ENCODE measurements at regions not wholly inside any gene's neighbourhood (a gene's known extent, or its start where the extent isn't known, plus 50 kb on each side); places are given as distances from the start of the nearest gene placed in this dataset.

DNA sequence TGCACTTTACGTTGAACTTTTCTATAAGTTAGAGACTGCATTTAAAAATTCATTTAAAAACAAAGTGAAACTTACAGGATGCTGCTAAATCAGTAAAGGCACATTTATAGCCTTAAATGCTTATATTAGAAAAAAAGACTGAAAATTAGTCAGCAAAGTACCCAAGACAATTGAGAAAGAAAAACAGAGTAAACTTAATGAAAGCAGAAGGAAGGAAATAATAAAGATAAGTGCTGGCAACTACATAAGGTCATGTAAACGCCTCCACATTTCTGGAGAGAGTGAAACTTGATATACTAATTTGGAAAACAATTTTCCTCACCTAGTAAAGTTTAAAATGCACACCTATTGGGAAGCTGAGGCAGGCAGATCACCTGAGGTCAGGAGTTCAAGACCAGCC is 58.2 kb upstream of the ACAN start:
- TF ChIP-seq, protein P1, sequence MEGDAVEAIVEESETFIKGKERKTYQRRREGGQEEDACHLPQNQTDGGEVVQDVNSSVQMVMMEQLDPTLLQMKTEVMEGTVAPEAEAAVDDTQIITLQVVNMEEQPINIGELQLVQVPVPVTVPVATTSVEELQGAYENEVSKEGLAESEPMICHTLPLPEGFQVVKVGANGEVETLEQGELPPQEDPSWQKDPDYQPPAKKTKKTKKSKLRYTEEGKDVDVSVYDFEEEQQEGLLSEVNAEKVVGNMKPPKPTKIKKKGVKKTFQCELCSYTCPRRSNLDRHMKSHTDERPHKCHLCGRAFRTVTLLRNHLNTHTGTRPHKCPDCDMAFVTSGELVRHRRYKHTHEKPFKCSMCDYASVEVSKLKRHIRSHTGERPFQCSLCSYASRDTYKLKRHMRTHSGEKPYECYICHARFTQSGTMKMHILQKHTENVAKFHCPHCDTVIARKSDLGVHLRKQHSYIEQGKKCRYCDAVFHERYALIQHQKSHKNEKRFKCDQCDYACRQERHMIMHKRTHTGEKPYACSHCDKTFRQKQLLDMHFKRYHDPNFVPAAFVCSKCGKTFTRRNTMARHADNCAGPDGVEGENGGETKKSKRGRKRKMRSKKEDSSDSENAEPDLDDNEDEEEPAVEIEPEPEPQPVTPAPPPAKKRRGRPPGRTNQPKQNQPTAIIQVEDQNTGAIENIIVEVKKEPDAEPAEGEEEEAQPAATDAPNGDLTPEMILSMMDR (conservative IDR thresholded peaks at IDR 0.05): no peak
- no peak for TF ChIP-seq EZH2 (IDR thresholded peaks at IDR 0.05; ENCODE audit: low read depth)
